SK-MEL-5 (cell line): ENCODE measurements at regions not wholly inside any gene's neighbourhood (a gene's known extent, or its start where the extent isn't known, plus 50 kb on each side); places are given as distances from the start of the nearest gene placed in this dataset.

Experiments
- DNase-seq: peaks from one replicate; pipeline ENCODE4 v3.0.0-alpha.2; 2016; ENCODE audit warnings: low read depth, low spot score
- in situ Hi-C: cut with HindIII; loops from 2 replicates; pipeline ENCODE4 v1.10.0; 2016; ENCODE audit warnings: low sequenced_read_pairs, high pct_unique_total_duplicates, low pct_unique_long_range_greater_than_20kb

DNA sequence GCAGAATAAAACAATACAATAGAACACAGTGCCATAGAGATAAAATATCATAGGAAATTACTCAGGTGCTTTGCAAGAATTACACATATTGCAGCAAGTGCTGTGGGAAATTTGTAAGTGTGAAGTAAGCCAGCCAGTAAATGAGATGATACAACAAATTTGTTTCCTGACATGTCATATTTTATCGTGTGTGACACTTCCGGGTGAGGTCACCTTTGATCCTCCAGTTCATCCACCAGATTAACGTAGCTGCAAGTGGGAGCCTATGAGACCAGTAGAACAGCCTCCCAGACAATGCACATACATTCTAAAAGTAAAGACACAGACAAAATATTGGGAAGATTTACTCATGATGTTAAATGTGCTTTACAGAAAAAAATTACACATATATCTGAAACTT, 72.2 kb downstream of the PRDM9 start:
- no peak for DNase-seq

DNA sequence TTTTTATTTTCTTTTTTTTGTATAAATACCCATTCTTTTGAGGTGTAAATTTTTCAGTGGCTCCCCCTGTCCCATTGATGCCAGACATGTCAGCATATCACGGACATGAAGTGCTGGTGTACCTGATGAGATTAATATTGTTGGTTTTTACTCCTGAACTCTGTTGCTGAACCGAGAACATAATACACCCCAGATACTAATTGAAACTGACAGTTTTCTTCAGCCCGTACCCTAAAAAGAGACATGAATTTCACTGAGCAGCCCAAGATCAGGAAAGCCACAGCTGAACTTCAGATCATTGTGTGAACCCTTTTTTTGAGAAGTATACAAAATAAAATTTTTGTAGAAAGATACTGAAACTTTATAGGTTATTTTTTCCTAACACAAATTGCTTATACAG, 75.7 kb downstream of the PRDM9 start:
- in situ Hi-C loops, result no loop called here
- DNase-seq, result no peak

More for the DNA sequence above, 72.2 kb downstream of the PRDM9 start:
- in situ Hi-C loops, result no loop called here

DNA sequence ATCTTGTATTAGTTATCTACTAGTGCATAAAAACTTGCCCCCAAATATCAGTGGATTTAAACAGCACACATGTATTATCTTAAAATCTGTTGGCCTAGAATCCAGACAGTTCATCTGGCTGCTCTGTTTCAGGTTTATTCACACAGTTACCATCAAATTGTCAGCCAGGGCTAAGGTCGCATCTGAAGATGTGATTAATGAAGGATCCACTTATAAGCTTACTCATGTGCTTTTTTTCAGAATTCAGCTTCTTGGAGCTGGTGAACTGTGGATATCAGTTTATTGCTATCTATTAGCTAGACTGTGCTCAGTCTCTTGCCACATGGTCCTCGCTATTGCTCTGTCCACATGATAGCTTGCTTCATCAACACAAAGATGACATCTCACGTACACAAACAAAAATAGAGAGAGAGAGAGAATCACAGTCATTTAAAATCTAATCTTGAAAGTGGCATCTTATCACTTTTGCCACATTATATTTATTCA, 81.5 kb downstream of the PRDM9 start:
- in situ Hi-C loops, result no loop called here
- no peak for DNase-seq

DNA sequence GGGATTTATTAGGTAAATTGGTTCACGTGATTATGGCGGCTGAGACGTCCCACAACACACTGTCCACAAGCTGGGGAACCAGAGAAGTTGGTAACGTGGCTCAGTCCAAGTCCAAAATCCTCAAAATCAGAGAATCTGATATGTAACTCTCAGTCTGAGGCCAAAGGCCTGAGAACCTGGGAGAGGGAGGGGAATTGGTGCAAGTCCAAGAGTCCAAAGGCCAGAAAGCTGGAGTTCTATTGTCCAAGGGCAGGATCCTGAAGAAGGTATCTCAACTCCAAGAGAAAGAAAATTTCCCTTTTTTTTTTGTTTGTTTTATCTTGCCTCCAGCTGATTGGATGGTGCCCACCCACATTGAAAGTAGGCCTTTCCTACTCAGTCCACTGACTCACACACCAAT, 83.8 kb downstream of the PRDM9 start:
- no peak for DNase-seq
- in situ Hi-C loops, result no loop called here

DNA sequence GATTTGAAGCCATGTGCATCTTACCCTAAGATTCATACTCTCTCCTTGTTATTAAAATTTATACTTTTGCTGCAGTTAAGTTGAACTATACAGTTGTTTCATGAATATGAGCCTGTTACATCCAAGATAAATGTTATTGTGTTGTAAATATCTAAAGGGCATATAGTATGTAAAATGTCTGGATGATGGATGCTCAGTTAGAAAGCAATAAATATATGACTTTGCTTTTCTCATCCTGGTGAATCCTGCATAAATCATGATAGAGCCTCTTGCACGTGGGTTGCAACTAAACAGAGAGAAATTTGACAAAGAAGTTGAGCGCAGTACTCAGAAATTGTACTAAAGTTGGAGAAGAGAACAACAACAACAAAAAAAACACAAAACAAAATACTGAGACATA, 99.5 kb downstream of the PRDM9 start:
- in situ Hi-C loops, result no loop called here
- no peak for DNase-seq

DNA sequence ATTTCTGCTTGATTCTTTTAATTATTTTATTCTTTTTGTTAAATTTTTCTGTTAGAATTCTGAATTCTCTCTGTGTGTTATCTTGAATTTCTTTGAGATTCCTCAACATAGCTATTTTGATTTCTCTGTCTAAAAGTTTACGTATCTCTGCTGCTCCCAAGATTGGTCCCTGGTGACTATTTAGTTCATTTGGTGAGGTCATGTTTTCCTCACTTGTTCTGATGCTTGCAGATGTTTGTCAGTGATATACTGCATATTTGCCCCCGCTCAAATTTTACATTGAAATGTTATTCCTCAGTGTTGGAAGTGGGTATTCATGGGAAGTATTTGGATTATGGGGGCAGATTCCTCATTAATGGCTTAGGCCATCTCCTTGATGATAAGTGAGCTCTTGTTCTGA, 105.3 kb downstream of the PRDM9 start:
- in situ Hi-C loops, result no loop called here
- DNase-seq, result no peak

DNA sequence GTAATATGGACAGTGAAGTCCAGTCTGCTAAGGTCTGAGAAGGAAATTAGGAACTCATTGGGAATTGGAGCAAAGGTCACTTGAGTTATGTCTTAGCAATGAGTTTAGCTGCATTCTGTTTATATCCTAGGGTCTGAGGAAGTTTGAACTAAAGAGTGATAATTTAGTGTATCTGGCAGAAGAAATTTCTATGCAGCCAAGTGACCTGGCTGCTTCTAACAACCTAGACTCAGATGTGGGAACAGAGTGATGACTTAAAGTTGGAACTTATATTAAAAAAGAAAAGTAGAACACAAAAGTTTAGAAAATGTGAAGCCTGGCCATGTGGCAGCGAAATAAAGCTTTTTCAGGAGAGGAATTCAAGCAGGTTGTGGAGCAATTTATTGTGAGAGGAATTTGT, 106.2 kb downstream of the PRDM9 start:
- no peak for DNase-seq
- in situ Hi-C loops, result no loop called here

DNA sequence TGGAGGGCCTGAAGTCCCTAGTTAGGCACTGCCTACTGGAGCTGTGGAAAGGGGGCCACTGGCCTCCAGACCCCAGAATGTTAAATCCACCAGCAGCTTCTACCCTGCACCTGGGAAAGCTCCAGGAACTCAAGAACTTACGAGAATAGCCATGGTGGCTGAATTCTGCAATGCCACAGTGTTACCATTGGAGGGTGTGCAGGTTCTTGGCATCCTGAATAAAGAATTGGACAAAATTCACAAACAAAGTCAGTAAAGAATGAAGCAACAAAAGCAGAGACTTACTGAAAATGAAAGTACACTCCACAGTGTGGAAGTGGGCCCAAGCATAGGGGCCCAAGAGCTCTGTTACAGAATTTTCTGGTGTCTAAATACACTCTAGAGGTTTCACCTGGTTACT, 107.0 kb downstream of the PRDM9 start:
- in situ Hi-C loops, result no loop called here
- DNase-seq, result no peak

DNA sequence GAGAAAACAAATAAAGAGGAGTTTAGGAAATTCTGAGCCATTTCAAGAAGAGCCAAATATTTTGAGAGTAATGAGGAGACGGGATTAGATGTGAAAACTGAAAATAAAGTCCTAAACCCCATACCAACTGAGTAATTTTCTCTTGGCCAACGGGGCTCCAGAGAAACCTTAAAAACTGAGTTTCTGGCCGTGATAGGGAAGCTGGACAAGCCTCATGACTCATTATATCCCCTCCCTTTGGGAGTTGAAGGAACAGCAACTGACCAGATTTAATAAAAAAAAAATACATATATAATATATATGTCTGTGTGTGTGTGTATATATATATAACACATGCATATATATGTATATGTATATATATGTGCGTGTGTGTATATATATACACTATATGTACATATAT, 119.6 kb downstream of the PRDM9 start:
- in situ Hi-C loops, result no loop called here

DNA sequence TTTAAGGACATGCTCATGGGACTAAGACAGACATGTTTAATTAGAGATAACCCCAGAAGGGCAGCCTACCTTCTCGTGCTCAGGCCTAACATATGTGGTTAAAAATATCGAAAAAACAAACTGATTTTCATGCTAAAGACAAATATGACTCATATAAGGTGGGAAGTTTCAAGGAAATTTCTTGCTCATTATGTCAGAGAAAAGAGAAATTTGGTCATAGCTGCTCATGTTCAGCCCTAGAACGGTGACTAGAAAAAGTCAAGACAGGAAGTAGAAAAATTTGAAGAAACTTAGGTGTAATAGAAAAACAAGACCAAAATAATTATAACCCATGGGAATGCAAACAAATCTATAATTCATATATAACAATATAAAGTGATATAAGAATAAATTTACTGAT, 120.6 kb downstream of the PRDM9 start:
- in situ Hi-C loops, result no loop called here
- DNase-seq, result no peak

More for the DNA sequence above, 119.6 kb downstream of the PRDM9 start:
- DNase-seq, result no peak

DNA sequence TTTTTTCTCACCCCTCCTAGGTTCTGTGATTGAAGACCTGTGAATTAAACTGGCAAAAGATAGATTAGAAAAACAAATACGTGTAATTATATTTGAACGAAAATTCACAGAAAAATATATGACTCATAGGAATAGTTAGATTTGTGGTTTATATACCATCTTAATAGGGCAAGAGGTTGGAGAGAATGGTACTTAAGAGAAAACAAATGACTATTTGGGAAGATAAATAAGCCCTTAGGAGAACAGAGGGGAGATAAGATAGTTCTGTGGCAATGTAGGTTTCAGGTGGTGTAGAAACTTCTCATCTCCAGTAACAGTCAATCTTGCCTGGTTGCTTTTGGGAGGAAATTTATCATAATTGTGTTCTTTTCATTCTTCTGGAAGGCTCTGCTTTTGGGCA, 122.0 kb downstream of the PRDM9 start:
- in situ Hi-C loops, result no loop called here
- no peak for DNase-seq

DNA sequence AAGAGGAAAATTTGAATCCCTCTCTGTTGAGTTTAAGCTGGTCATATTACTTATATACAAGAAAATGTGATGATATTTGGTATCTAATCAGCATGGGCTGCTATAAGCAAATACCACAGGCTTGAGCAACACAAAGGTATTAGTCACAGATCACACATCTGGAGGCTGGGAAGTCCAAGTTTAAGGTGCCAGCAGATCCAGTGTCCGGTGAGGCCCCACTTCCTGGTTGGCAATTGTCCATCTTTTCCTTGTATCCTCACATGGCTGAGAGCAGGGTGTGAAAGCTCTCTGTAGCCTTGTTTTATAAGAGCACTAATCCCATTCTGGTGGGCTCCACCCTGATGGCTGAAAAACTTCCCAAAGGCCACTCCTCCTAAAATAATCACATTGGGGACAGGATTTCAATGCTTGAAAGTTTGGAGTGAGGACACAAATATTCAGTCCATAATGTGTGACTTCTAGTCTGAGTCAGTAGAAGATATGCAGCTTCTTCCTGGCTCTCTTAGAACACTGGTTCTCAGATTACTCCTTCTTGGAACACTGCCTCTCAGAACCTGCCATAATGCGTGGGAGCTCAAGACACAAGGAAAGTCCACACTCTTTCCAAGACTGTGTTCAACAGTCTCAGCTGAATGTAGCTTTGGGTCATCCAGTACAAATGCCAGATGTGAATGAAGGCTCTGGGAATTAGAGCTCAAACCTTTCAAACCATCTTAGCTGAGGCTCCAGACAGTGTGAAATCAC, 124.1 kb downstream of the PRDM9 start:
- in situ Hi-C loops, result no loop called here
- DNase-seq, result no peak

DNA sequence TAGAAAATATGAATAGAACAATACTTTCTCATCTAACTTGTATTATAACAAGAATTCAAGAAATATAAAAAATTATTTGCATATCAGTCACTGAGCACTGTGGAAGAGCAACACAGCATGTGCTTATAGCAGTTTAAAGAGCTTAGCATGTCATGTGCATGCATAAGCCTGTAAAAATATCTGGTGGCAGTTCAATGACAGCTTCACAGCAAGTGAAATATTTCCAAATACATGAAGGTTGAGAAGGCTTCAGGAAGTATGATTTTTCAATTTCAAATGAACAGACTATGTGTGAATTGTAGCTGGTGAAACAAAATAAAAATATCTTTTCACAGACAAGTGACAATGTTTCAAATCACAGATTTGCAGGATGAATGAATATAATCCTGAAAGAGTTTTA, 128.5 kb downstream of the PRDM9 start:
- no peak for DNase-seq
- in situ Hi-C loops, result no loop called here

DNA sequence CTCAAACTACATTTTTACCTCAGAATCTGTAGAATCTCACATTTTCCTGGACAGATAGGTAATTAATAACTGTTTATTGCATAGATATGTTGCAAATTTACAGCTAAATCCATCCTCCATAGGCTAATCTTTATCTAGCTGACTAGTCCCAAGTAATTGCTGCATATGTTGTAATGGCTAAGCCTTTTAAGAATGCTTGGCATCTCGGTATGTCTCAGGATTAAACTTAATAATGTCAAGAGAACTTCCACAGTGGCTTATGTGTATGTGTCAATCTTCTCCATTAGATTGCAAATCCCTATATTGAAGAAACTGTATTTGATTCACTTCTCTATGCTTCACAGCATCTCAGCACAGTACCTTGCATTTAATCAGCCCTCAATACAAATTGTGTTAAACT, 131.9 kb downstream of the PRDM9 start:
- no peak for DNase-seq
- in situ Hi-C loops, result no loop called here

DNA sequence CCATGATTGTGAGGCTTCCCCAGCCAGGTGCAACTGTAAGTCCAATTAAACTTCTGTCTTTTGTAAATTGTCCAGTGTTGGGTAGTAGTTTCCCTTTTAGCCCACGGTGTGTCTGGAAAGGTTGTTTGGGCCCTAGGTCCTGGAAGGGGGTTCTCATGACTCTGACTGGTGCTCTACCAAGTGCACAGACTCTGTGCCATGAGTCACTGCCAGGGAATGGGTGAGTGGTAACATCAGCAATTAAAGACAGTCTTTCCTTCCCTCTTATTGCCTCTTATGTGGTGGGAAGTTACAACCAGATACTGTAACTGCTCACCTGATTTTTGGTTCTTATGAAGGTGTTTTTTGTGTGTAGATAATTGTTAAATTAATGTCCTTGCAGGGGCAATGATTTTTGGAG, 141.2 kb downstream of the PRDM9 start:
- in situ Hi-C loops, result no loop called here

DNA sequence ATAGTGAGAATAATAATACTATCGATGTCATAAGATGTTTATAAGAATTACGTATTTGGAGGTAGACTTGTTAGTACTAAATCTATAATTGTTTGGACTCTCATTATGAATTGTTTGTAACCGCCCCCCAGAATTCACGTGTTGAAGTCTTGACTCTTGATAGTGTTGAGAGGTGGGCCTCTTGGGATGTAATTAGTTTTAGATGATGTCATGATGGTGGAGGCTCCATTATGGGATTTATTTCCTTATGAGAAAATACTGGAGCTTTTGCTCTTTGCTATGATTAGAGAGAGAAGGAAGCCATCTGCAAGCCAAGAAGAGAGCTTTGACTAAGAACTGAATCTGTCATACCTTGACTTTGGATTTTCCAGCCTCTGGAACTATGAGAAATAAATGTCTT, 142.2 kb downstream of the PRDM9 start:
- in situ Hi-C loops, result no loop called here
- DNase-seq, result no peak

More for the DNA sequence above, 141.2 kb downstream of the PRDM9 start:
- no peak for DNase-seq

DNA sequence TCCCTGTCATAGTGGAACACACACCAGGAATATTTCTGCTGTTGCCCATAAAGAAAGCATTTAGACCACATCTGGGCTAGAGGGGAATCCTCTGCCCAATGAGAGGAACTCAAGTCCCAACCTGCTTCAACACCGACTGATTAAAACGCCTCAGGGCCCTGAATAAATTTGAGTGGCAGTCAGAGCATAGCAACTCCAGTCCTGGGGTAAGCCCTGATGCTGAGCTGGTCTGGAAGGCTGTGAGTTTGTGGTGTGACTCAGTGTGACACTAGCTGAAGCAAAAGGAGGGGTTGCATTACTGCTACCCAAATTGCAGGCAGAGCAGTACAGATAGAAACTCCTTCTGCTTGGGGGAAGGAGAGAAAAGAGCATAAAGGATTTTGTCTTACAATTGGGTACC, 148.3 kb downstream of the PRDM9 start:
- DNase-seq, result no peak
- in situ Hi-C loops, result no loop called here

DNA sequence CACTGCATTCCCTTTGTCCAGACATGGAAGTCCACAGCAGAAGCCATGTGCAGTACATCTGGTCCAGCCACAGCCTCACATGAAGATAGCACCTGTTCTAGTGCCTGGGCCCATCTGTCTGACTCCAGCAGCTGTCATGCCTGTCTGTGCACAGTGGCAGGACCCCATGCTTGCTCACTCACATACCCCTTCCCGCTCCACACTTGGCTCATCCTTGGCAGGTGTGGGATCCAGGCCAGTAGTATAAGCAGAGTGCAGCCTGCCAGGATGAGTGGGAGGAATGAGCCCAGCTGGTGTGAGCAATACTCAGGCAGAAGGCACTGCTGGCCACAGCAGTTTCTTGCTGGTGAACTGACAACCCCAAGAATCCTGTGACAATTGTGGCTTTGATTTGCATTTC, 168.0 kb downstream of the PRDM9 start:
- in situ Hi-C loops, result no loop called here
- no peak for DNase-seq

DNA sequence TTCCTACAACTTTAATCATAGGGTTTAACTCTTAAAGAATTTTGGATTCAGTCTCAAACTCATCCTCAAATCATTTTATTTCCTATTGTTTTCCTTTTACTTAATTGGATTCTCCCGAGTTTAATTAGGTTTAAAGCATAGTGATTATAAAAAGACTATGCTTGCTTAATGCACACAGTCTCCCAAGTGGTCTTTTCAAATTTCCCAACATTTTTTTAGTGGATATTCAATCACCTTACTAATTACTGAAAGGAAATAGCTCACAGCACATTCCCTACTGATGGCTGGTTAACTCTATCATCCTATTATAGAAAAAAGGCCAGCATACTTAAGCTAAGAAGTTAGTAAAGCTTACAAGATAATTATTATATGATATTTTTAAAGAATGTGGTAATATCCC, 170.6 kb downstream of the PRDM9 start:
- in situ Hi-C loops, result no loop called here
- DNase-seq, result no peak

DNA sequence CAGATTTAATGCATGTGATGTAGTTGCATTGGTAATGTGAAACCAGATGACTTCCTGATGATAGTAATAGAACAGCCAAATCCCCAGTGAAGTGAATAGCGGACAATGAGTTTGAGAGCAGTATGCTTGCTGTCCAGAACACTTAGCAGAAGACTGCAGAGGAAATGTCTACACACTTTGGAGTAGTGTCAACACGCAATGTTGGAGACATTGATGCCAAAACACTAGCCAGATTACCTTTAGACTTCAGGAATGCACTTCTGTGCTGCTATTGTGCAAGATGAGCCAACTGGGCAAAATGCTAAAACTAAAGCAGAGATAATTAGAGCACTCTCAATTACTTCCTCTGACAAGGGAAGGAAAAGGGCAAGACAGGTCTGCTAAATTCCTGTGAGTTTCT, 176.7 kb downstream of the PRDM9 start:
- in situ Hi-C loops, result no loop called here
- no peak for DNase-seq
